ENCODE measurements at regions not wholly inside any gene's neighbourhood (a gene's known extent, or its start where the extent isn't known, plus 50 kb on each side); places are given as distances from the start of the nearest gene placed in this dataset.

DNA sequence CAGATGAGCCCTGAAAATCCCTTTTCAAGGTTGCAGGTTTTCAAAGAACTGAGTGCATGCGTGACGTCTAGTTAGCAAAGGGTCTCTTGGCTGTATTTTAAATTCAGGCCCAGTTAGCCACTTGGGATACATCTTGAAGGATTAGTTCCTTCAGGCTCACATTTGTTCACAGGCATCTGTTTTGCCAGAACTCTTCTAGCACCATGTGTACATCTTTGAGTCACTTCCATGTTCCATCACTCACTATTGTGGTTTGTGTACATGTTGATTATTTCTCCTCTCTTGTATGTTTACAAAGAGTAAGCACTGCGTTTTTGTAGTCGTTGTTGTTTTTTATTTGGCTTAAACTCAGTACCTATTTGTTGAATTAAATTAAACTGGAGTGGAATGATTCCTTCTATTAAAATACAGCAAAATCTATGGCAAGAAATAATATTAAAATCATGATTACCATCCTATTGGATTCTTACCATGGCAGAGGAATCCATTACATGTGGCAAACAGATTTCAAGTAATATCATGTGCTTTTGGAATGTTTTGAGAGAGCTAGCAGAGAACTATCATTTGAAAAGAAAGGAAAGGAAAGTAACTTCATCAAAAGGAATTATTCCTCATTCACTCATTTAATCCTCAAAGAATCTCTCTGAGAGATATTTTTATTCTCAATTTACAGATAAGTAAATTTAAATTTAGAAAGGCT lies 438.9 kb upstream of the FAR2 start:
- TF ChIP-seq, protein P1, sequence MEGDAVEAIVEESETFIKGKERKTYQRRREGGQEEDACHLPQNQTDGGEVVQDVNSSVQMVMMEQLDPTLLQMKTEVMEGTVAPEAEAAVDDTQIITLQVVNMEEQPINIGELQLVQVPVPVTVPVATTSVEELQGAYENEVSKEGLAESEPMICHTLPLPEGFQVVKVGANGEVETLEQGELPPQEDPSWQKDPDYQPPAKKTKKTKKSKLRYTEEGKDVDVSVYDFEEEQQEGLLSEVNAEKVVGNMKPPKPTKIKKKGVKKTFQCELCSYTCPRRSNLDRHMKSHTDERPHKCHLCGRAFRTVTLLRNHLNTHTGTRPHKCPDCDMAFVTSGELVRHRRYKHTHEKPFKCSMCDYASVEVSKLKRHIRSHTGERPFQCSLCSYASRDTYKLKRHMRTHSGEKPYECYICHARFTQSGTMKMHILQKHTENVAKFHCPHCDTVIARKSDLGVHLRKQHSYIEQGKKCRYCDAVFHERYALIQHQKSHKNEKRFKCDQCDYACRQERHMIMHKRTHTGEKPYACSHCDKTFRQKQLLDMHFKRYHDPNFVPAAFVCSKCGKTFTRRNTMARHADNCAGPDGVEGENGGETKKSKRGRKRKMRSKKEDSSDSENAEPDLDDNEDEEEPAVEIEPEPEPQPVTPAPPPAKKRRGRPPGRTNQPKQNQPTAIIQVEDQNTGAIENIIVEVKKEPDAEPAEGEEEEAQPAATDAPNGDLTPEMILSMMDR (IDR thresholded peaks at IDR 0.05; ENCODE audit: unreplicated experiment), result no peak
- no peak for DNase-seq (ENCODE audit: low spot score)
- H3K27ac Mint-ChIP-seq (ENCODE audit: unreplicated experiment), result no peak overlapping the region

GRCh38 chr12:28710882-28711281 lies 438.2 kb upstream of the FAR2 start:
- Mint-ChIP-seq H3K36me3 (ENCODE audit: low read depth, unreplicated experiment) (no peaks in the 10 kb centered on the region), H3K4me3 (ENCODE audit: unreplicated experiment) (no peak overlapping the region), H3K4me1 (ENCODE audit: unreplicated experiment) (no peaks in the 10 kb centered on the region), H3K9me3 (ENCODE audit: unreplicated experiment) (no peaks in the 10 kb centered on the region), H3K27me3 (ENCODE audit: unreplicated experiment) (no peaks in the 10 kb centered on the region), H3K27ac (ENCODE audit: unreplicated experiment) (no peak overlapping the region)
- TF ChIP-seq, protein P1 (IDR thresholded peaks at IDR 0.05; ENCODE audit: unreplicated experiment), result no peak
- no peak for DNase-seq (ENCODE audit: low spot score)

More for the DNA sequence above, 438.9 kb upstream of the FAR2 start:
- H3K27me3 Mint-ChIP-seq (ENCODE audit: unreplicated experiment), result no peaks in the 10 kb centered on the region
- no peaks in the 10 kb centered on the region for H3K4me1 Mint-ChIP-seq (ENCODE audit: unreplicated experiment)
- H3K9me3 Mint-ChIP-seq (ENCODE audit: unreplicated experiment), result no peaks in the 10 kb centered on the region
- no peaks in the 10 kb centered on the region for H3K36me3 Mint-ChIP-seq (ENCODE audit: low read depth, unreplicated experiment)
- H3K4me3 Mint-ChIP-seq (ENCODE audit: unreplicated experiment), result no peak overlapping the region

GRCh38 chr12:28711421-28711820 lies 437.7 kb upstream of the FAR2 start:
- H3K4me3 Mint-ChIP-seq (ENCODE audit: unreplicated experiment), result no peak overlapping the region
- H3K27me3 Mint-ChIP-seq (ENCODE audit: unreplicated experiment), result no peaks in the 10 kb centered on the region
- no peaks in the 10 kb centered on the region for H3K9me3 Mint-ChIP-seq (ENCODE audit: unreplicated experiment)
- no peak overlapping the region for H3K27ac Mint-ChIP-seq (ENCODE audit: unreplicated experiment)
- no peaks in the 10 kb centered on the region for H3K4me1 Mint-ChIP-seq (ENCODE audit: unreplicated experiment)
- TF ChIP-seq, protein P1 (IDR thresholded peaks at IDR 0.05; ENCODE audit: unreplicated experiment), result no peak
- H3K36me3 Mint-ChIP-seq (ENCODE audit: low read depth, unreplicated experiment), result no peaks in the 10 kb centered on the region
- no peak for DNase-seq (ENCODE audit: low spot score)

GRCh38 chr12:28742791-28743190 lies 406.3 kb upstream of the FAR2 start:
- DNase-seq (ENCODE audit: low spot score), result no peak
- H3K4me1 Mint-ChIP-seq (ENCODE audit: unreplicated experiment), result no peaks in the 10 kb centered on the region
- H3K9me3 Mint-ChIP-seq (ENCODE audit: unreplicated experiment), result no peaks in the 10 kb centered on the region
- H3K27me3 Mint-ChIP-seq (ENCODE audit: unreplicated experiment), result no peaks in the 10 kb centered on the region
- H3K36me3 Mint-ChIP-seq (ENCODE audit: low read depth, unreplicated experiment), result no peaks in the 10 kb centered on the region
- no peak overlapping the region for H3K27ac Mint-ChIP-seq (ENCODE audit: unreplicated experiment)
- H3K4me3 Mint-ChIP-seq (ENCODE audit: unreplicated experiment), result no peak overlapping the region
- TF ChIP-seq, protein P1 (IDR thresholded peaks at IDR 0.05; ENCODE audit: unreplicated experiment), result no peak

- Mint-ChIP-seq H3K27ac (ENCODE audit: unreplicated experiment) (no peak overlapping the region), H3K4me1 (ENCODE audit: unreplicated experiment) (no peaks in the 10 kb centered on the region)
Measured at GRCh38 chr12:28746734-28747325, 402.2 kb upstream of the FAR2 start.

More at GRCh38 chr12:28746734-28747325, 402.2 kb upstream of the FAR2 start:
- DNase-seq (ENCODE audit: low spot score), result no peak
- TF ChIP-seq, protein P1 (IDR thresholded peaks at IDR 0.05; ENCODE audit: unreplicated experiment), result no peak
- H3K4me3 Mint-ChIP-seq (ENCODE audit: unreplicated experiment), result no peak overlapping the region
- no peaks in the 10 kb centered on the region for H3K36me3 Mint-ChIP-seq (ENCODE audit: low read depth, unreplicated experiment)
- no peaks in the 10 kb centered on the region for H3K9me3 Mint-ChIP-seq (ENCODE audit: unreplicated experiment)
- no peaks in the 10 kb centered on the region for H3K27me3 Mint-ChIP-seq (ENCODE audit: unreplicated experiment)

Measured in endothelial cell (in vitro differentiated cells).